BJ (cell line): ENCODE measurements at regions not wholly inside any gene's neighbourhood (a gene's known extent, or its start where the extent isn't known, plus 50 kb on each side); places are given as distances from the start of the nearest gene placed in this dataset.

Experiments used
- CTCF ChIA-PET: fragments of 350-600 bp; formaldehyde crosslinking; extraction: SDS; loops from one replicate; lab custom pipeline; 2021; ENCODE audit warnings: antibody characterized with exemption, inconsistent platforms; lab: Yijun Ruan, JAX
- POLR2A ChIA-PET: fragments of 300-600 bp; sonication (Branson Sonifier 250); formaldehyde crosslinking; extraction: SDS; loops from one replicate; lab custom pipeline; 2021; ENCODE audit warnings: antibody characterized with exemption; lab: Charles Lee
- DNase-seq: peaks from one replicate; pipeline ENCODE4 v3.0.0-alpha.2; 2011; ENCODE audit warnings: low read depth
- H3K27me3 ChIP-seq: 2 replicates; pipeline ENCODE4 v1.6.0; 2011; ENCODE audit warnings: low read length; ENCODE audit not compliant: control insufficient read depth, insufficient read depth
- H3K36me3 ChIP-seq: 2 replicates; pipeline ENCODE4 v1.5.1; 2011; ENCODE audit warnings: low read length; ENCODE audit not compliant: control insufficient read depth, insufficient read depth
- H3K4me3 ChIP-seq: 2 replicates; pipeline ENCODE4 v1.5.1; 2011; ENCODE audit warnings: low read depth, mild to moderate bottlenecking, control low read depth, low read length
- CTCF ChIP-seq: IDR thresholded peaks from 2 replicates; pipeline ENCODE4 v1.5.1; 2011; ENCODE audit warnings: low read depth, mild to moderate bottlenecking, control low read depth, inconsistent platforms, low read length, moderate library complexity; ENCODE audit not compliant: insufficient read depth

DNA sequence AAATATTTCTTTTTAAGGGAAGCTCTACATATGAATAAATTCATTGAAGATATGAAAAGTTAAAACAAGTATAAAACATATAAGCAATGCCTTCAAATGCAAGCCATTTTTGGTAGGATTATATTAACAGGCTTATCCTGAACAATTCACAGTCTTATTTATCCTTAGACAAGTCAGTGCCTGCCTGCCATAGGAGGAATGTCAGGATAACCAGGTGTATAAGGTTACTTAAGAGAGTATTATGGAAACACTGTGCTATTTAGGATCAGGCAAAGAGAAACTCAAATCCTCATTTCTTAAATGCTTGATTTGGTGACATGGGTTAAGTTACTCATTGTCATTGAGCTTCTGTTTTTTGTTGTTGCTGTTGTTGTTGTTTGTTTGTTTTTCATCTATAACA is 2029.9 kb upstream of the AGA start:
- ChIA-PET CTCF (interaction anchor here (0.7 kb wide), 1 partner anchor 13 kb away, joined by 3 read pairs; no protein-coding TSS in a partner anchor), POLR2A (no interaction called here)
- Histone ChIP-seq H3K36me3 (no peaks in the 10 kb centered on the region), H3K27me3 (no peaks in the 10 kb centered on the region), H3K4me3 (no peak overlapping the region)
- no peak for TF ChIP-seq CTCF
- DNase-seq = no peak

DNA sequence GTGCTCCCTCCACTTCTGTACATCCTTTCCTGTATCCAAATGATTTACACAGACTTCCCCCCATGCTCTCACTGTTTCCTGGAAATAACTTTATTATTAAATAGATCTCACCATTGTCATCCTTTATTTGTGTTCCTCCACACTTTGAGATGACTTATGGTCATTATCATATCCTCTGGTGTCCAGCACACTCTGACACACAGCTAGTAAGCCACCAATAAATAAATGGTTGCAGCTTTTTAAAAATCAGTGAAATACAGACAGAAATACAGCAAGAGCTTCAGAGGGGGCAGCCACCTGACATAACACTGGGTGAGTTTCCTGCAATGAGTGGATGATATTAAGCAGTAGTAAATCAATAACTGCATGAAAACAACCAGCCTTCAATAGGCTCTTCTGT is 2036.4 kb upstream of the AGA start:
- no peaks in the 10 kb centered on the region for H3K36me3 ChIP-seq
- no peak for DNase-seq
- H3K27me3 ChIP-seq = no peaks in the 10 kb centered on the region
- ChIA-PET POLR2A (no interaction called here), CTCF (no interaction called here)
- H3K4me3 ChIP-seq = no peak overlapping the region
- no peak for TF ChIP-seq CTCF

- TF ChIP-seq CTCF = no peak
- Histone ChIP-seq H3K4me3 (no peak overlapping the region), H3K36me3 (no peaks in the 10 kb centered on the region), H3K27me3 (no peaks in the 10 kb centered on the region)
- no peak for DNase-seq
- POLR2A ChIA-PET = no interaction called here
- CTCF ChIA-PET = no interaction called here
These were observed 2043.5 kb upstream of the AGA start for GRCh38 chr4:179485781-179486180.

DNA sequence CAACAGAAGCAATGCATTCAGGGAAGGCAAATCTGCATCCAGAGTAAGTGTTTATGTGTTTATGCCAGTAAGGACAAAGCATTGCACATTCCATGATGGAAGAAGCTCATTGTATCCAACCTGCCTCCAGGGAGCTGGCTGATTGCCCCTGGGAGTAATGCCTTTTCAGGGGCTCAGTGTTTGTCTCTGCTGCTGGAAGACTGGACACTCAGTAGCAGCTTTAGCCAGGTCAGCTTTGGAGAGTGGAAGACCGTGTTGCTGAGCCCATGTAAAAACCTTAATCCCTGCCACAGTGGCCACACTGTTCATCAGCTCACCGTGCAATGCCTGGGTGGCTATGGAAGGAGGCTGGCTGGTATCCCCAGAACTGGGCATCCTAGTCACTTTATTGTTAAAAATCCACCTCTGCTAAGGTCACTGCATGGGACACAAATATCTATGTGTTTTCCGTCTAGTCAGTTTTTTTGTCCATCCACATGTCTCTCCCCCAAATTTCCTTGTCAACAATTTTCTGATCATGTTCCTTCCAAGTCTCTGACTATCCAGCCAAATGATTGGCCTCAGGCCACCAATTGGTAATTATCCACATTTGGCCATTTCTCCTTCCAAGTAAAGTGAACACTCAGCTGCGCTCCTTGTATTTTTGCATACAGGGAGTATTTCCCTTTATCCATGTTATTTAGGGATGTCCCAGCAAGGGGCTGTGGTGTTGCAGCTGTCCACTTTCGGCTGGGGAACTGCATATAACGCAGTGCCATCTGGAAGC is 2044.5 kb upstream of the AGA start:
- H3K4me3 ChIP-seq = no peak overlapping the region
- DNase-seq = no peak
- CTCF ChIA-PET = no interaction called here
- H3K27me3 ChIP-seq = no peaks in the 10 kb centered on the region
- no peaks in the 10 kb centered on the region for H3K36me3 ChIP-seq
- POLR2A ChIA-PET = no interaction called here
- no peak for TF ChIP-seq CTCF

DNA sequence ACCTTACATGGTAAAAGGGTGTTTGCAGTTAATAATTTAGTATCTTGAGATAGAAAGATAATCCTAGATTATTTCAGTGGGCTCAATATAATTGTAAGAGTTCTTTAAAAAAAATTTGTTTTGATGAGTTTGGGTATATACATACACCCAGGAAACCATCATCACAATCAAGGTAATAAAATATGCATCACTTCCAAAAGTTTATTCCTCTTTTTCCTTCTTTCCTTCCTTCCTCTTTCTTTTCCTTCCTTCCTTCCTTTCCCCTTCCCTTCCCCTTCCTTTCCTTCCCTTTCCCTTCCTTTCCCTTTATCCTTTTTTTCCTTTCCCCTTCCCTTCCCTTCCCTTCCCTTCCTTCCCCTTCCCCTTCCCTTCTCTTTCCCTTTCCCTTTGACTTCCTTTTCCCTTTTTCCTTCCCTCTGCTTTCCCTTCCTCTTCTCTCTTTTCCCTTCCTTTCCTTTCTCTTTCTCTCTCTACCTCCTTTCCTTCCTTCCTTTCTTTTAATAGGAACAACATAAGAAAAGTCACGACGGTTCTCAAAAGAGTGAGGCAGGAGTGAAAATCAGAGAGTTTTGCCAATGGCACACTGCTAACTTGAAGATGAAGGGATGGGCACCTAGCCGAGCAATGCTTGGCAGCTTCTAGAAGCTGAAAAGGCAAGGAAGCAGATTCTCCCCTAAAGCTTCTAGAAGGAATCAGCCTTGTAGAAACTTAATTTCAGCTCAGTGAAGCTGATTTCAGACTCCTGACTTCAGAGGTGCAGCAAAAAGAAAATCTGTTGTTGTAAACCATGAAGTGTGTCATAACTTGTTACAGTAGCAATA is 2050.2 kb upstream of the AGA start:
- CTCF ChIA-PET = no interaction called here
- Histone ChIP-seq H3K27me3 (no peaks in the 10 kb centered on the region), H3K4me3 (no peak overlapping the region), H3K36me3 (no peaks in the 10 kb centered on the region)
- DNase-seq = no peak
- POLR2A ChIA-PET = no interaction called here
- TF ChIP-seq CTCF = no peak
